HG02852 (cell line): ENCODE measurements at regions not wholly inside any gene's neighbourhood (a gene's known extent, or its start where the extent isn't known, plus 50 kb on each side); places are given as distances from the start of the nearest gene placed in this dataset.
"Not testable (repeated sequence)": the region's sequence is repeated elsewhere in the genome, so short reads cannot be mapped to it uniquely, and the experiment has no call there.

Source experiments
- ATAC-seq: cut with Tn5 transposase; IDR thresholded peaks from one replicate; pipeline ENCODE4 v1.9.1; 2021; ENCODE audit warnings: mild to moderate bottlenecking, moderate library complexity; ENCODE audit not compliant: unreplicated experiment

DNA sequence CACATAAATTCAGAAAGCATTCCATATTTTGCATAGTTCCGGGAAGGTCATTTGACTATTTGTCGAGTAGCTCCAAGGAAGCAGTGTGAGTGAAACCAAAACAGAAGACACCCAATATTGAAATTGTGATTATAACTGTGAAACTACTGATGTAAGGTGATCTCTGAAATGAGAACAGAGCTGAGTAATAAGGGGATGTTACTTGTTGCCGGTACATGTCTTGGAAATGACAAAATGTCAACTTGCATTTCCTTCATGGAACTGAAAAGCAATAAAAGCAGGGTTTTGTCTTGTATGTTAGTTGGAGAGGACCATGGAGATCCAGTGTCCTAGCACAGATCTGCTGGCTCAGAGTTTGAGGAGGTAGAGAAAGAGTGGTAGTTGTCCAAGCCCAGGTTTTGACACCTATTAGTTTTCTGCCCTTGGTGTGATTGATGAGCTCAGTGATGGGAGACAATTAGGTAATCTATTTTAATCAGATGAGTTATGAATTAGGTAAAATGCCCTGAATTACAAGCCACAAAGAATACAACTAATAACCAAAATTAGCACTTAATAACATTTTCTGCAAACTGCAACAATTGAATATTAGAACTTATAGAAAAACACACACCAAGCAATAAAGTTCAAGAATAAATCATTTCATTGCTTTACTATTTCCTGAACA lies 58.7 kb upstream of the ZNF519 start:
- ATAC-seq: peak; percentile 96

DNA sequence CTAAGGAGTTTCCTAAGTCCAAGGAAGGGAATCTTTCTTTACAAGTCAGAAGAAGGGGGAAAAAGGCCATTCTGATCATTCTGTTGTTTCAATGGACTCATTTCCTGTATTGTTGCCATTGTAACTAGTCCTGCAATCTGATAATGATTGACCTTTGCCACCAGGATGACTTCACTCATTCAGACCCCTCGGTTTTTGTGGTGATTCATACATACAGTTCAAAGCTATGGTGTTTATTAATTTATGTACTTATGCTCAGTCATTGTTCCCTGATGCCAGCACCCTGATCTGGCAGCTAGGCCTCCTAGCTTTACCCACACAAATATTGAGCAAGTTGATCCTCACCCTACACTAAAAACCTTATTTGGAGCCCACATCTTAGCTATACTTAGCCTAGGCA lies 57.6 kb upstream of the ZNF519 start:
- no peak for ATAC-seq

DNA sequence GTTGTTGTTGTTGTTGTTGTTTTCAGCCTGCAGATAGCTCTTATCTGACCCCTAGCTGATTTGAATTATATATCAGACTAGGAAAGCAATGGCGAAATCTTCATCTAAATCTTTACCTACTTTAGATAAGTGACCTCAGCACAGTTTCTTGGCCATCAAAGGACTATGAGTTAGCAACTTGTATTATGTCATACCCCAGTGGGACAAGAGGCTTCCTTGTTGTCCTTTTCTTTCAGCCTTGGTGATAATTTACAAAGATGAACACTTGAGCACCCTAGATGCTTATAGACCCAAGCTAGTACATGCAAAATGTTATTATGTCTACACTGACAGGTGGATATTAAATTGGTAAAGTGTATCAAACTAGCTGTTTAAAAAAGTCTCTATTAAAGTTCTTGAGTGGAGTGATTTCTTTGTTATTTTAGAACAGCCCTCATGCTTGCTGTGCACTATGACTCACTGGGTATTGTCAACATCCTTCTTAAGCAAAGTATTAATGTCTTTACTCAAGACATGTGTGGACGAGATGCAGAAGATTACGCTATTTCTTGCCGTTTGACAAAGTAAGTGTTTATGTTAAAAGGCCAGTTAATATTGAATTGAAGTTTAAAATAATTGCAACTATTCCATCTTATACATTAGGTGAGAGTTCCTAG lies 56.6 kb upstream of the ZNF519 start:
- ATAC-seq: not testable (repeated sequence)
